ENCODE measurements at regions not wholly inside any gene's neighbourhood (a gene's known extent, or its start where the extent isn't known, plus 50 kb on each side); places are given as distances from the start of the nearest gene placed in this dataset.

GRCh38 chr4:26162101-26162500 is 158.7 kb upstream of the RBPJ start:
- H3K36me3 ChIP-seq (replicated peaks in 1 of 2; ENCODE audit: control insufficient read depth in 1 of 2, insufficient read depth in 2 of 2, low read length in 2 of 2): no peaks in the 10 kb centered on the region
- H3K4me3 ChIP-seq (replicated peaks in 1 of 3; ENCODE audit: low read depth in 2 of 3, low read length in 3 of 3): no peak overlapping the region
- Mint-ChIP-seq H3K36me3 (no peaks in the 10 kb centered on the region), H3K27me3 (ENCODE audit: low read depth in 3 of 3) (no peaks in the 10 kb centered on the region), H3K4me1 (peaks cover 14% of the 10 kb centered on the region), H3K9me3 (peaks cover 0 to 3% (median 0%) of the 10 kb centered on the region in 7 donors), H3K4me3 (no peak overlapping the region), H3K27ac (no peak overlapping the region)
- no peak overlapping the region for H2AFZ ChIP-seq (ENCODE audit: insufficient read depth, low read depth, low read length, poor library complexity, severe bottlenecking)
- no peaks in the 10 kb centered on the region for H3K9me3 ChIP-seq (replicated peaks in 1 of 2; ENCODE audit: control insufficient read depth in 1 of 2, insufficient read depth in 1 of 2, low read length in 2 of 2)
- no peak for TF ChIP-seq CTCF (IDR thresholded peaks at IDR 0.05)
- H3K27me3 ChIP-seq (ENCODE audit: control insufficient read depth in 2 of 2, insufficient read depth in 2 of 2, low read length in 2 of 2): no peaks in the 10 kb centered on the region
- H3K4me2 ChIP-seq (replicated peaks; ENCODE audit: extremely low read depth, low read length, poor library complexity, severe bottlenecking): no peak overlapping the region
- 100% methylated on average over 1 of the region's 4 CpGs for WGBS (ENCODE audit: insufficient coverage)
- no peaks in the 10 kb centered on the region for H3K79me2 ChIP-seq (ENCODE audit: insufficient read depth, low read length)
- intact Hi-C loops (cut with micrococcal nuclease): no loop called here
- no peak overlapping the region for H3K27ac ChIP-seq (ENCODE audit: low read depth in 1 of 2, low read length in 2 of 2)
- DNase-seq: no peak
- no peak overlapping the region for H3K9ac ChIP-seq (ENCODE audit: insufficient read depth, low read length, poor library complexity, severe bottlenecking)
- no peaks in the 10 kb centered on the region for H4K20me1 ChIP-seq (ENCODE audit: insufficient read depth, low read length)
- peaks cover 0 to 11% of the 10 kb centered on the region in 2 donors for H3K4me1 ChIP-seq (ENCODE audit: control insufficient read depth in 1 of 2, insufficient read depth in 2 of 2, low read length in 2 of 2)

- no peak for DNase-seq
- 97% methylated on average over 5 of the region's 9 CpGs for whole genome bisulfite sequencing (ENCODE audit: insufficient coverage)
- H3K9ac ChIP-seq (ENCODE audit: insufficient read depth, low read length, poor library complexity, severe bottlenecking): no peak overlapping the region
- no peaks in the 10 kb centered on the region for H3K36me3 ChIP-seq (replicated peaks in 1 of 2; ENCODE audit: control insufficient read depth in 1 of 2, insufficient read depth in 2 of 2, low read length in 2 of 2)
- Mint-ChIP-seq H3K27me3 (ENCODE audit: low read depth in 3 of 3) (no peaks in the 10 kb centered on the region), H3K4me1 (peaks cover 9% of the 10 kb centered on the region), H3K4me3 (no peak overlapping the region), H3K27ac (no peak overlapping the region), H3K36me3 (no peaks in the 10 kb centered on the region), H3K9me3 (peaks cover 0 to 3% (median 0%) of the 10 kb centered on the region in 7 donors)
- H3K4me2 ChIP-seq (replicated peaks; ENCODE audit: extremely low read depth, low read length, poor library complexity, severe bottlenecking): no peak overlapping the region
- no peak for TF ChIP-seq CTCF (IDR thresholded peaks at IDR 0.05)
- H4K20me1 ChIP-seq (ENCODE audit: insufficient read depth, low read length): no peaks in the 10 kb centered on the region
- H3K4me3 ChIP-seq (replicated peaks in 1 of 3; ENCODE audit: low read depth in 2 of 3, low read length in 3 of 3): no peak overlapping the region
- no peak overlapping the region for H3K27ac ChIP-seq (ENCODE audit: low read depth in 1 of 2, low read length in 2 of 2)
- H3K4me1 ChIP-seq (ENCODE audit: control insufficient read depth in 1 of 2, insufficient read depth in 2 of 2, low read length in 2 of 2): peaks cover 0 to 6% of the 10 kb centered on the region in 2 donors
- H3K27me3 ChIP-seq (ENCODE audit: control insufficient read depth in 2 of 2, insufficient read depth in 2 of 2, low read length in 2 of 2): no peaks in the 10 kb centered on the region
- H3K9me3 ChIP-seq (replicated peaks in 1 of 2; ENCODE audit: control insufficient read depth in 1 of 2, insufficient read depth in 1 of 2, low read length in 2 of 2): no peaks in the 10 kb centered on the region
- no peak overlapping the region for H2AFZ ChIP-seq (ENCODE audit: insufficient read depth, low read depth, low read length, poor library complexity, severe bottlenecking)
- intact Hi-C loops (cut with micrococcal nuclease): no loop called here
- no peaks in the 10 kb centered on the region for H3K79me2 ChIP-seq (ENCODE audit: insufficient read depth, low read length)
Measured at GRCh38 chr4:26163425-26164362, 157.1 kb upstream of the RBPJ start.

Measured in CD14-positive monocyte (primary cell).